Right ventricle myocardium superior (tissue), 1 donor: ENCODE measurements at regions not wholly inside any gene's neighbourhood (a gene's known extent, or its start where the extent isn't known, plus 50 kb on each side); places are given as distances from the start of the nearest gene placed in this dataset.

Source experiments
- ATAC-seq: fragments of 200-7000 bp; cut with Tn5 transposase; one replicate; pipeline ENCODE4 v1.9.1; 2020; ENCODE audit warnings: mild to moderate bottlenecking; ENCODE audit not compliant: poor library complexity
- DNase-seq: peaks from one replicate; pipeline ENCODE4 v3.0.0-alpha.2; 2020
- intact Hi-C: fragments of 100-400 bp; cut with DNase I; formaldehyde crosslinking; loops from one replicate; pipeline ENCODE4 v1.11.2; 2022
- donor health status: DM: no; HTN: yes; CAD: no; lungs with severe emphysema.

GRCh38 chr12:104864668-104865067 is 93.4 kb downstream of the SLC41A2 start:
- no peak for ATAC-seq

GRCh38 chr12:104863296-104863948 is 94.7 kb downstream of the SLC41A2 start:
- intact Hi-C loops: no loop called here
- ATAC-seq (no peak), DNase-seq (no peak)

More at GRCh38 chr12:104864668-104865067, 93.4 kb downstream of the SLC41A2 start:
- intact Hi-C loops: no loop called here
- DNase-seq: no peak

GRCh38 chr12:104858611-104859543 is 99.2 kb downstream of the SLC41A2 start:
- intact Hi-C loops: no loop called here
- ATAC-seq (peak; percentile 42), DNase-seq (no peak)

- ATAC-seq: peak; percentile 86
- DNase-seq: no peak
- intact Hi-C loops: no loop called here
Measured at GRCh38 chr12:104856531-104856930, 101.6 kb downstream of the SLC41A2 start.

GRCh38 chr12:104855599-104855998 is 102.5 kb downstream of the SLC41A2 start:
- intact Hi-C loops: no loop called here

GRCh38 chr12:104852896-104853295 is 105.2 kb downstream of the SLC41A2 start:
- ATAC-seq (no peak), DNase-seq (no peak)
- intact Hi-C loops: no loop called here

More at GRCh38 chr12:104855599-104855998, 102.5 kb downstream of the SLC41A2 start:
- DNase-seq: no peak
- ATAC-seq: peak; percentile 69

GRCh38 chr12:104852102-104852501 is 106.0 kb downstream of the SLC41A2 start:
- DNase-seq (no peak), ATAC-seq (no peak)
- intact Hi-C loops: no loop called here

- no peak for DNase-seq
- intact Hi-C loops: no loop called here
- no peak for ATAC-seq
Measured at GRCh38 chr12:104850781-104851180, 107.3 kb downstream of the SLC41A2 start.

- ATAC-seq: no peak
- DNase-seq: no peak
- intact Hi-C loops: no loop called here
Measured at GRCh38 chr12:104846056-104846767, 111.9 kb downstream of the SLC41A2 start.

- ATAC-seq: no peak
- no peak for DNase-seq
- intact Hi-C loops: no loop called here
Measured at GRCh38 chr12:104844123-104844522, 114.0 kb downstream of the SLC41A2 start.

GRCh38 chr12:104840262-104840661 is 117.8 kb downstream of the SLC41A2 start:
- intact Hi-C loops: no loop called here
- DNase-seq (no peak), ATAC-seq (no peak)

GRCh38 chr12:104835317-104835716 is 122.8 kb downstream of the SLC41A2 start:
- DNase-seq: no peak
- ATAC-seq: no peak
- intact Hi-C loops: no loop called here

- ATAC-seq (no peak), DNase-seq (no peak)
- intact Hi-C loops: no loop called here
Measured at GRCh38 chr12:104834607-104835006, 123.5 kb downstream of the SLC41A2 start.

- ATAC-seq (no peak), DNase-seq (no peak)
- intact Hi-C loops: no loop called here
Measured at GRCh38 chr12:104833756-104834155, 124.3 kb downstream of the SLC41A2 start.

- intact Hi-C loops: no loop called here
- peak; percentile 64 for DNase-seq
- ATAC-seq: peak; percentile 78
Measured at GRCh38 chr12:104828015-104828414, 130.1 kb downstream of the SLC41A2 start.

- intact Hi-C loops: no loop called here
- ATAC-seq: no peak
- no peak for DNase-seq
Measured at GRCh38 chr12:104827587-104827986, 130.5 kb downstream of the SLC41A2 start.

GRCh38 chr12:104825408-104825807 is 132.7 kb downstream of the SLC41A2 start:
- intact Hi-C loops: no loop called here
- ATAC-seq (no peak), DNase-seq (no peak)

- ATAC-seq (no peak), DNase-seq (peak; percentile 60)
- intact Hi-C loops: no loop called here
Measured at GRCh38 chr12:104823985-104824461, 134.1 kb downstream of the SLC41A2 start.

GRCh38 chr12:104822941-104823340 is 135.1 kb downstream of the SLC41A2 start:
- DNase-seq (no peak), ATAC-seq (no peak)
- intact Hi-C loops: no loop called here
